GM18502 (cell line): ENCODE measurements at regions not wholly inside any gene's neighbourhood (a gene's known extent, or its start where the extent isn't known, plus 50 kb on each side); places are given as distances from the start of the nearest gene placed in this dataset.
"Not testable (repeated sequence)": the region's sequence is repeated elsewhere in the genome, so short reads cannot be mapped to it uniquely, and the experiment has no call there.

Experiments
- ATAC-seq: cut with Tn5 transposase; IDR thresholded peaks from one replicate; pipeline ENCODE4 v1.9.1; 2021; ENCODE audit warnings: mild to moderate bottlenecking; ENCODE audit not compliant: unreplicated experiment, poor library complexity

GRCh38 chr13:40352802-40353562 is 313.5 kb downstream of the FOXO1 start:
- no peak for ATAC-seq

GRCh38 chr13:40355126-40355724 is 311.2 kb downstream of the FOXO1 start:
- no peak for ATAC-seq

DNA sequence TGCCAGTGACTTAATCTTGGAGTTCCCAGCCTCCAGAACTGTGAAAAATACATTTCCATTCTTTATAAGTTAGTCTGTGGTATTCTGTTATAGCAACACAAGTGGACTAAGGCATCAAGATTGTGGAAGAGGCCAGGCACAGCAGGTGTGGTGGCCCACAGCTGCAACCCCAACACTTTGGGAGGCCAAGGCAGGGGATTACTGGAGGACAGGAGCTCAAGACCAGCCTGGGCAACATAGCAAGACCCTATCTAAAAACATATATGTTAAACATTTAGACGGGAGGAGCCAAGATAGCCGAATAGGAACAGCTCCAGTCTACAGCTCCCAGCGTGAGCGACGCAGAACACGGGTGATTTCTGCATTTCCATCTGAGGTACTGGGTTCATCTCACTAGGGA is 310.4 kb downstream of the FOXO1 start:
- no peak for ATAC-seq

DNA sequence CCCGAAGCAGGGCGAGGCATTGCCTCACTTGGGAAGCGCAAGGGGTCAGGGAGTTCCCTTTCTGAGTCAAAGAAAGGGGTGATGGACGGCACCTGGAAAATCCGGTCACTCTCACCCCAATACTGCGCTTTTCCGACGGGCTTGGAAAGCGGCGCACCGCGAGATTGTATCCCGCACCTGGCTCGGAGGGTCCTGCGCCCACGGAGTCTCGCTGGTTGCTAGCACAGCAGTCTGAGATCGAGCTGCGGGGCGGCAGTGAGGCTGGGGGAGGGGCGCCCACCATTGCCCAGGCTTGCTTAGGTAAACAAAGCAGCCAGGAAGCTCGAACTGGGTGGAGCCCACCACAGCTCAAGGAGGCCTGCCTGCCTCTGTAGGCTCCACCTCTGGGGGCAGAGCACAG is 310.0 kb downstream of the FOXO1 start:
- not testable (repeated sequence) for ATAC-seq

- no peak for ATAC-seq
Observed at GRCh38 chr13:40362502-40362901, 303.9 kb downstream of the FOXO1 start.

DNA sequence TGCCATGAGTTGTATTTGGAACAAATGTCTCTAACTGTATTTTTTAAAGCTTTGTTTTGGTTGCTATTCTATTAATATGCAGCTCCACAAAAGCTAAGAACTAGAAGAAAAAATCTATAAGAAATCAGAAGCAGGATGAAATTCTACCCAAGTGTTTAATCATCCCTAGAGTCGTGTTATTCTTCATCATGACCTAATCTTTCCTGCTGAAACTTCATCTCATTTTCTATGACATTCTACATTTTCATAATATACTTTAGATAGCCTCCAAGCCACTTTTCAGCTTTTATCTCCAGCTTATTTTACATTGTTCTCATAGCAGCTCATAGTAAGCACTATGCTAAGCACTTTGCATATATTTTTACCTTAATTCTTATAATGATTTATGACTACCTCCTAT is 302.8 kb downstream of the FOXO1 start:
- no peak for ATAC-seq

GRCh38 chr13:40366119-40366518 is 300.3 kb downstream of the FOXO1 start:
- no peak for ATAC-seq

GRCh38 chr13:40368127-40368891 is 298.1 kb downstream of the FOXO1 start:
- no peak for ATAC-seq

DNA sequence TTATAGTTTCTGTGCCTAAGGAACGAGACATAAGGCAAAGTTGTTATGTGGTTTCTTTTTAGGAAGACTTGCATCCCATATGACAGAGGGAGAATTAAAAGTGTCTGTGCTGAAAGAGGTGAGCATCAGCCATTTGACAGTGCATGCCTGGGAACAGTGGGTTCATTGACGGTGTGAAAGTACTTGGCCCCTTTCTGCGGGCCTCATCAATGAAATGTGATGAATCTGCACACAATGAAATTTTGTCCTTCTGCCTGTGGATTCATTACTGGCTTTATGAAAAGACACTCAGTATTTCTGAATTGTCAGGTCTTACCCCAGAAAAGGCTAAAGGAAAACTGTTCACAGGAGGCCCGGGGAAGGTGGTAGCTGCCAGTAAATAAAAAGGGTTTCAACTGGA is 295.8 kb downstream of the FOXO1 start:
- no peak for ATAC-seq

- ATAC-seq: no peak
Observed at GRCh38 chr13:40371531-40372125, 294.8 kb downstream of the FOXO1 start.

GRCh38 chr13:40373608-40374007 is 292.8 kb downstream of the FOXO1 start:
- ATAC-seq: not testable (repeated sequence)

DNA sequence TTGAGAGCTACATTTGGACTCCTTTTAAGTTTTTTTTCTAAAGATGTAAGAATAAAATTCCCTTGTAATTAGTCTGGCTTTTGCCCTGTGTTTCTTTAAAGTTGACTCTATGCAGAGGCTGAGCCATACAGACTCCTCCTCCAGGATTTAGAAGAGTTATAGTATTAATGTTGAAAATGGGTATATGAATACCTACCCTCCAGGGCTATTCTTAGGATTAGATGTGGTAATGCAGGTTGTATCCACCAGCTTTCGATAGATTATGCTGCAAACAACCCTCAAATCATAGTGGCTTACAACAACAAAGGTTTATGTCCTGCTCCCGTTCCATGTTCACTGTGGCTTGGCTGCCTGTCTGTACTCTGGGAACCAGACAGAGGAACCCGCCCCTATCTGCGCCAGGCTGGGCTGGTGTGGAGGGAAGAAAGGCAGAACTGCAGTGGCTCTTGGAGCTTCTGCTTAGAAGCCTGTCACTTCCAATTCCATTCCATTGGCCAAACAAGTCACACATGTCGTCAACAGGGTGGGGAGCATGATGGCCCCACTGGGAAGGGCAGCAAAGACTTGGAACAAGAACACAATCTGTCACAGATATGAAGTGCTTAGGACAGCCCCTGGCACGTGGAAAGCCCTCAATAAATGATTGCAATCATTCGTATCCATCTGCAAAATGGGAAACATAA is 290.8 kb downstream of the FOXO1 start:
- ATAC-seq: no peak

GRCh38 chr13:40376296-40376849 is 290.1 kb downstream of the FOXO1 start:
- ATAC-seq: no peak

- no peak for ATAC-seq
Observed at GRCh38 chr13:40376867-40377535, 289.4 kb downstream of the FOXO1 start.

DNA sequence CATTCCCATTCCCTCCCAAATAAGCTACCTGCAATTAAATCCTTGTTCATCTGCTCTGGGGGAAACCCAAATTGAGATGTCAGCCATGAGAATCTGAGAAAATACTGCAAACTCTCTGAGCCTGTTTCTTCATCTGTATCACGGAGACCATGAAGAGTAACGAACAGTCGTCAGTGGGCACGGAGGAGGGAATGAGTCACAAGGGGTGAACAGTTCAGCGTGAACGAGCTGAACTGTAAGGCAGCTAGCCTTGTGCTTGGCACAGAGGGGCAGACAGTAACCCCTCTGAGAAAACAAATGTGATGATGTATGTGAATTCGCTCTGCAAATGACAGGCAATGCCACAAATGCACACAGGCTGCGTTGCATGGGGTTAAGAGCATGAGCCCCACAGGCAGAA is 288.7 kb downstream of the FOXO1 start:
- no peak for ATAC-seq

- ATAC-seq: no peak
Observed at GRCh38 chr13:40379196-40379595, 287.2 kb downstream of the FOXO1 start.

DNA sequence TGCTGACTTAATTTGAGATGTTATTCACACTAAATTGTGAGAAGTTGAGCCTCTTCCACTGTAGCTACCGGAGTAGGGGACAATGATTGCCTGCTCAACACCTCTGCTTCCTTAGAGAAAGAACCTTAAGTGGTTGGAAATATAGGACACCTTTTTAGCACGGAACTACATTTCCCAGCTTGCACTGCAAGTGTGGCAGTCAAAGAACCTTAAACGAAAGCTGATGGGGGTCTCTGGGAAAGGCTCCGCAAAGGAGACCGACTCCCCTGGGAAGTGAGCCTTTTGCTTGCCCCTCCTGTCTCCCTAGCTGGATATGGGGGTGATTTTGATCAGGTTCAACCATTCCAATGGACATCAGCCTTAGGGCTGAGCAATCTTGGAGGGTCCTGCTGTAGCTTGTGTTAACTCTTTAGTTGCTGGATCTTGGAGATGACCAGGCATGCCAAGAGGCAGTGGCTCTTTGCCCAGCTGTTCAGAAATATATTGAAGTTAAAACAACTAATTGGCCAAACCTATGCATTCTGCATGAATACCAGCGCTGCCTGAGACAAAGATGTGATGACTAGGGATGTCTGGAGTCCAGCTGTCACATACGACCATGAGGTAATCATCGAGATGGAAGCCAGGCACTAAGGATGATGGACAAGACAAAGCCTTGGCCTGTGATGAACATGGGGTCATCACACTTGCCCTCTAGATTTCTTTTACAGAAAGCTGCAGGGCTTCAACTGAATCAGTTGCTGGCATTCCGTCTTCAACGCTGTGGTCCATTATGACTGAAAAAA is 286.5 kb downstream of the FOXO1 start:
- ATAC-seq: no peak

GRCh38 chr13:40381935-40382764 is 284.3 kb downstream of the FOXO1 start:
- ATAC-seq: no peak
